ENCODE measurements at regions not wholly inside any gene's neighbourhood (a gene's known extent, or its start where the extent isn't known, plus 50 kb on each side); places are given as distances from the start of the nearest gene placed in this dataset.
"Not testable (repeated sequence)": the region's sequence is repeated elsewhere in the genome, so short reads cannot be mapped to it uniquely, and the experiment has no call there.

- no peak for DNase-seq (ENCODE audit: low read depth, low spot score)
- H3K27ac ChIP-seq: no peak overlapping the region
Observed at GRCh38 chr11:112661571-112661970, 299.6 kb upstream of the NCAM1 start.

DNA sequence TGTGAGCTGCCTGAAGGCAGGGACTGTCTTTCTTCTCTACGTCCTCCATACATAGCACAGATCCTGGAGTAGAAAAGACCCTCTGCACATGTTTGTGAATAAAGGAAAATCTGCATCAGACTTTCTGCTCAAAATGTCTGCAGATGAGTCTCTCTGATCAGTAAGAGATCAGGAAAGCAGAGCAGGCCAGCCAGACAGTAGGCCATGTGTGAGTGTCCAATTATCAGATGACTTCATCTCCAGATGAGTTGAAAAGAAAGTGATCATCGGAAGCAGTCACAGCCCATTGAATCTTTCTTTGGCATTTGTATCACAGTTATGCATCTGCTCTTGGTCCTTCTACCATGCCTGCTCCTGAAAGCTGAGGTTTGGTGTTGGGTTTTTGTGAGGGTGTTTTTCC, 298.7 kb upstream of the NCAM1 start:
- H3K27ac ChIP-seq: no peak overlapping the region
- DNase-seq (ENCODE audit: low read depth, low spot score): no peak

- H3K27ac ChIP-seq: no peak overlapping the region
Observed at GRCh38 chr11:112663947-112664634, 297.1 kb upstream of the NCAM1 start.

DNA sequence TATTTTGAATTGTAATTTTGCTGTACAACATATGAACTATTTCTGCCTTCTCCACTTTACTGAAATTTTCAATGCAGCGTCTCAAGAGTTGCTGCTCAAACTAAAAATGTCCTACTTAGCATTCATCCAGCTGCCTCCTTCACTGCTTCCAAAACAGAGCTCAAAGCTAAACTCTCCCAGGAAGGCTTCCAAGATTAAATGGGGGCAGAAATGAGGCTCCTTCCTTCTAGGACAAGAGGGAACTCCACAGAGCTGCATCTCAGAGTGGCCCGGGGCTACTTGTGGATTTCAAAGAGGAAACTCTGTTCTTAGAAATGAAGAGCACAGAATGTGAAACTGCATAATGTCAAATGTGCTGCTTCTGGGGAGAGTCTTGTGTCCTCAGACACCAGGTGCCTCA, 295.9 kb upstream of the NCAM1 start:
- no peak for DNase-seq (ENCODE audit: low read depth, low spot score)
- H3K27ac ChIP-seq: no peak overlapping the region

More at GRCh38 chr11:112663947-112664634, 297.1 kb upstream of the NCAM1 start:
- no peak for DNase-seq (ENCODE audit: low read depth, low spot score)

GRCh38 chr11:112666253-112666652, 295.0 kb upstream of the NCAM1 start:
- DNase-seq (ENCODE audit: low read depth, low spot score): no peak
- H3K27ac ChIP-seq: no peak overlapping the region

DNA sequence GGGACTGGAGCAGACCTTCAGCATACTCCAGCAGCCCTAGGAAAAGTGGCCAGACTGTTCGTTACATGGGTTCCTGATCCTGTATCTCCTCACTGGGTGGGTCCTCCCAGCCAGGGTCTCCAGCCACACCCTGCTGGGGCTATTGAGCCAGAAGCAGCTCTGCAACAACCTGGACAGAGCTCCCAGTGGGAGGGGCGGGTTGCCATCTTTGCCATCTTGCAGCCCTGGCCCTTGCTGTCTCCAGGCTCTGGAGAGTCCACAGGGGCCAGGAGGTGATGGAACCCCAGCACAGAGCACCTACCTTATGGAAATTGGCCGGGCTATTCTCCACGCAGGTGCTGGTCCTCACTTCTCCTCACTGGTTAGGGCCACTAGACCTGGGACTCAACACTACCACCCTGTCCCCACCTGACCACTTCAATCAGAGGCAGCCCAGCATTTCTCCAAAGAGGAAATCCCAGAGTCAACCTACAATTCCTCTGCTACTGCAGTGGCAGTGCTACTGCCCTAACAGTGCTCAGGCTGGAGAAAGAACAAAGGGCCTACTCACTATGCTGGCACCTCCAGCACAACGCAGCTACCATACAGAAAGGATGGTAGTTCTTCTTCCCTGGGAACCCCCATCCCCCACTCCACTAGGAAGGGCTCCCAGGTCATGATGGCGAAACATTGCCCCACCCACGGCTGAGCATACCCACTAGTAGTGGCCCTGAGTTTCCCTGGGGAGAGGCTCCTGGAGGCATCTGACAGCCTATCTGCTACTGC, 290.2 kb upstream of the NCAM1 start:
- DNase-seq (ENCODE audit: low read depth, low spot score): no peak
- no peak overlapping the region for H3K27ac ChIP-seq

DNA sequence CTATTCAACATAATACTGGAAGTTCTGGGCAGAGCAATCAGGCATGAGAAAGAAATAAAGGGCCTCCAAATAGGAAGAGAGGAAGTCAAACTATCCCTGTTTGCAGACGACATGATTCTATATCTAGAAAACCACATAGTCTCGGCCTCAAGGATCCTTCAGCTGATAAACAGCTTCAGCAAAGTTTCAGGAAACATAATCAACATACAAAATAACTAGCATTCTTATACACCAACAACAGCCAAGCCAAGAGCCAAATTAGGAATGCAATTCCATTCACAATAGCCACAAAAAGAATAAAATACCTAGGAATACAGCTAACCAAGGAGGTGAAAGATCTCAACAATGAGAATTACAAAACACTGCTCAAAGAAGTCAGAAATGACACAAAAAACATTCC, 287.8 kb upstream of the NCAM1 start:
- not testable (repeated sequence) for H3K27ac ChIP-seq; DNase-seq (ENCODE audit: low read depth, low spot score)

- DNase-seq (ENCODE audit: low read depth, low spot score): no peak
- H3K27ac ChIP-seq: no peak overlapping the region
Observed at GRCh38 chr11:112685111-112685510, 276.1 kb upstream of the NCAM1 start.

DNA sequence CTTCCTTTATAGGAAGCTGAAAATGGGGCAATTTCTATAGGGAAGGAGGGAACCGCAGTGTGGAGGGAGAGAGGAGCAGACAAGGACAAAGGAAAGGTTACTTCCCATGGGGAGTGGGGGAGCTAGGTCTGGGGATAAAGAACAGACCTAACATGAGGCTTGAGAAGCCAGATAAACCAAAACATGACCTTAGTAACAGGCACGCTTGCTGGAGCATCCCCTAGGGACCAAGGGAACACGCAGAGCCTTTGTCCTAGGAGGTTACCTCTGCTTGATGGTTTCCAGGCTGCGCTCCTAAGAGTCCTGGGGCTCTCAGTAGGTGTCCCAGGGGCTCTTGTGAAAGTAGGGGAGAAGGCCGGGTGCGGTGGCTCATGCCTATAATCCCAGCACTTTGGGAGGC, 271.4 kb upstream of the NCAM1 start:
- H3K27ac ChIP-seq: no peak overlapping the region
- no peak for DNase-seq (ENCODE audit: low read depth, low spot score)

- peak; percentile 3 for DNase-seq (ENCODE audit: low read depth, low spot score)
- H3K27ac ChIP-seq: peak overlapping the region; percentile 50
Observed at GRCh38 chr11:112693781-112694180, 267.4 kb upstream of the NCAM1 start.

DNA sequence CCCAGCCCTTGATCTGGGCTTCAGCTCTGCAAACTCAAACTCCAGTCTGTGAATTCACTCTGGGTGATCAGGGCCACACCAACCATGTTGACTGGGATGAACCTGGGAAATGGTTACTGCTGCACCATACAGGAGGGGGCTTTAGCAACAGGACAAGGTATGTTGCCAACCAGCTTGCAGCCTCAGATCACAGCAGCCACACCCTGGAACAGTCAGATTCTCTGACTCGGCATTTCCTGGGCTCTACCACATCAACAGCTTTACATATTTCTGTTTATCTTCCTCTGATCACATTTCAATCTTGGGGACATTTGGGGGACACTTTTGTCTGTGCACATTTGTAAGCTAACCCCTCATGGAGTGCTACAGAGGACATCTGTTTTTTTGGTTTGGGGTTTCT, 267.0 kb upstream of the NCAM1 start:
- peak; percentile 3 for DNase-seq (ENCODE audit: low read depth, low spot score)

GRCh38 chr11:112694813-112695212, 266.4 kb upstream of the NCAM1 start:
- H3K27ac ChIP-seq: peak overlapping the region; percentile 50
- DNase-seq (ENCODE audit: low read depth, low spot score): peak; percentile 3

More for the DNA sequence above, 267.0 kb upstream of the NCAM1 start:
- peak overlapping the region; percentile 50 for H3K27ac ChIP-seq

GRCh38 chr11:112697391-112698178, 263.6 kb upstream of the NCAM1 start:
- DNase-seq (ENCODE audit: low read depth, low spot score): no peak
- H3K27ac ChIP-seq: no peak overlapping the region

DNA sequence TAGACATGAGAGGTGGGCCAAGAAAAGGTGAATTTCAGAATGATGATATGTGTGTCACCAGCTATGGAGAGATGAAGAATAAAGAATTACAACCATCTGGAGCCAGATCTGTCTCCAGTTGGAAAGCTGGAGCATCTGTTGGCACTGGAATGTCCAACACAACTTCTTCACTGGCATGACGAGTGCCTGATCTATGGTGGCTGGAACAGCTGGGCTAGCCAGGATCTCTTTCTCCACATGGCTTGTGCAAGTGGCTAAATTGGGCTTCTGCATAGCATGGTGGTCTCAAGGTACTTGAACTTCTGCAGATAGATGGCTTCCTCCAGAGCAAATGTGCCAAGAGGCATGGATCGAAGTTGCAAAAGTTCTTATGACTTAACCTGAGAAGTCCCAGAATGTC, 256.1 kb upstream of the NCAM1 start:
- no peak overlapping the region for H3K27ac ChIP-seq
- no peak for DNase-seq (ENCODE audit: low read depth, low spot score)

- H3K27ac ChIP-seq: no peak overlapping the region
- no peak for DNase-seq (ENCODE audit: low read depth, low spot score)
Observed at GRCh38 chr11:112706863-112707262, 254.4 kb upstream of the NCAM1 start.

GRCh38 chr11:112714340-112714739, 246.9 kb upstream of the NCAM1 start:
- not testable (repeated sequence) for DNase-seq (ENCODE audit: low read depth, low spot score); H3K27ac ChIP-seq

DNA sequence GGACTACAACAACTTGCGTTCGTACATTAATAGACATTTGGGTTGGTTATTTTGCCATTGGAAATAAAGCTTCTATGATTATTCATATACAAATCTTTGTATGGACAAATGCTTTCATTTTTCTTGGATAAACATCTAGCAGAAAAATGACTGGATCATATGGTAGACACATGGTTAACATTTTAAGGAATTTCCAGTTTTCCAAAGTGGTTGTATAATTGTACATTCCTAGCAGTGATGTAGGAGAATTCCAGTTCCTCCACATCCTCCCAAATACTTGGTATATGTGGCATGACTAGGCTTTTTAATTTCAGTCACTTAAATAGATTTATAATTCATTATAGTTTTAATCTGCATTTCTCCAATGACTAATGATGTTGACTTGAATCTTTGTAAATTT, 246.2 kb upstream of the NCAM1 start:
- H3K27ac ChIP-seq: no peak overlapping the region
- DNase-seq (ENCODE audit: low read depth, low spot score): no peak

- no peak for DNase-seq (ENCODE audit: low read depth, low spot score)
- no peak overlapping the region for H3K27ac ChIP-seq
Observed at GRCh38 chr11:112718483-112718882, 242.7 kb upstream of the NCAM1 start.

DNA sequence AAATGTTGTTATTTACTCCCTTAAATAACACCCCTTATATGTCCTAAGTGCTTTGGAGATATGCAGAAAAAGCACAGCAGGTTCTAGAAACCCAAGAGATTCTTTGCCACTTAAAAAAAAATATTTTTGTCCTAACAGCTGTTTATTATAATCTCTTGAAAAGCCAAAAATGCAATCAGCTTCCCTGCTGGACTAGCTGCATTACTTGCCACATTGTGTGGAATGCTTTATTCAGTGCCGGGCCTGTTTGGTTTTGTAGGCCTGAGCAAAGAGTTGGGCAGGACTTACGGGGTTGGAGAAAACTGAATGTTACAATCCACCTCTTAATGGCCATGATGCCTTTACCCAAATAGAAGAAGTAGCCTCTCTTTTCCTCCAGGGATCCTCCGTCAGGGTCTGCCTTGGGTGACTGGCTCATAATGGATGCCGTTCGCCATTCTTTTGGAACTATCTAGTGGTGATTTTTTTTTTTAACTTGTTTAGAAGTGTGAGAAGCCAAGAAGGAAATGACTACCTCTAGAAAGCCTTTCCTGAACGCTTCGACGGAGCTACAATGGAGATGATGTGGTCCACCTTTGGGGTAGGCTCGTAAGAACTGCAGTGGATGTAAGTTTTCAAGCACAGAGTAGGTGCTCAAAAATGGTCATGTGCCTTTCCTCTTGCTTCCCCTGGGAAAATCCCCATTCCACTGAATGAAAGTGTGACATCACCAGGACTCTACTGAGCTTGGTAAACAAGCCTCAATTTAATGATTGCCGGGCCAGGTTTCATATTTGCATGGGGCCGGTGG, 241.3 kb upstream of the NCAM1 start:
- no peak for DNase-seq (ENCODE audit: low read depth, low spot score)
- H3K27ac ChIP-seq: no peak overlapping the region

DNA sequence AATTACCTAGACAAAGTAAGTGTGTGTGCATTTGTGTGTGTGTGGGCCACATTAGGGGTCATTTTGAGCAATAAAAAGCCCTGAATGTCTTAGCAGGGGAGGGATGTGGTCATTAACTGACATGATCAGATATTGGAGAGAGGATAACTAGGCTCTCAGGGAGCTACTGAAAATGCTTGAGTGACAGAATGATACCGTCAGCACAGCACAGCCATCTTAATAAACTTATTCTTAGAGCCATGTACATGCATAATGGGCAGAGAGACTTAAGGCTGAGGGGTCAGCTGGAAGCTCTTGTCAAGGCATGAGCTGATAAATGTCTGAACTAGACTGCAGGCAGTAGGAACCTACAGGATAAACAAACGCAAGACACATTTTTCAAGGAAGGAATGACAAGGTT, 239.1 kb upstream of the NCAM1 start:
- DNase-seq (ENCODE audit: low read depth, low spot score): no peak
- H3K27ac ChIP-seq: no peak overlapping the region
